Erythroblast (primary cell): ENCODE measurements at regions not wholly inside any gene's neighbourhood (a gene's known extent, or its start where the extent isn't known, plus 50 kb on each side); places are given as distances from the start of the nearest gene placed in this dataset.

Source experiments
- GATA1 ChIP-seq: IDR thresholded peaks from 2 replicates; pipeline ENCODE4 v1.6.1; 2011; ENCODE audit warnings: low read depth, mild to moderate bottlenecking, control low read depth, low read length, moderate library complexity
- POLR2A ChIP-seq: IDR thresholded peaks from 2 replicates; pipeline ENCODE4 v1.6.1; 2011; ENCODE audit warnings: mild to moderate bottlenecking, low read length

- TF ChIP-seq POLR2A (no peak), GATA1 (no peak)
Observed at GRCh38 chr5:98604721-98605425, 168.6 kb upstream of the RGMB start.
